Endothelial cell of umbilical vein (primary cell): ENCODE measurements at regions not wholly inside any gene's neighbourhood (a gene's known extent, or its start where the extent isn't known, plus 50 kb on each side); places are given as distances from the start of the nearest gene placed in this dataset.

Source experiments
- BruUV-seq: library from RNA; stranded (reverse); fragments of 400-500 nt; replicated peaks from 2 replicates; lab custom pipeline; 2021; lab: Mats Ljungman, UMichigan
- CTCF ChIA-PET: fragments of 300-600, 350-600 bp; sonication (Branson Sonifier 250); formaldehyde crosslinking; loops from one replicate; lab custom pipeline; 2021; ENCODE audit warnings: antibody characterized with exemption, inconsistent platforms; lab: Charles Lee
- POLR2A ChIA-PET: fragments of 300-600, 350-600 bp; sonication (Branson Sonifier 250); formaldehyde crosslinking; loops from one replicate; lab custom pipeline; 2021; ENCODE audit warnings: antibody characterized with exemption, inconsistent platforms; lab: Charles Lee
- DNase-seq: peaks from one replicate; pipeline ENCODE4 v3.0.0-alpha.2; 2011; ENCODE audit warnings: low read depth, low spot score
- FAIRE-seq: peaks from 2 replicates; lab custom pipeline; 2011; peaks lifted over from hg19 to GRCh38; lab: Jason Lieb, UNC
- H2AFZ ChIP-seq: 2 replicates; pipeline ENCODE4 v1.6.0; 2012; ENCODE audit warnings: low read depth, low read length, control low read depth, inconsistent platforms
- H3K27ac ChIP-seq: 2 replicates; pipeline ENCODE4 v1.5.1; 2011; ENCODE audit warnings: low read depth, mild to moderate bottlenecking, control low read depth, low read length, moderate library complexity; ENCODE audit not compliant: insufficient read depth
- H3K27me3 ChIP-seq, 2 experiments: 2 replicates each; pipeline versions ENCODE4 v1.6.0 to v1.6.1; 2011; ENCODE audit warnings: low read length in 2 of 2, mixed read lengths in 1 of 2; ENCODE audit not compliant: control insufficient read depth in 2 of 2, insufficient read depth in 2 of 2
- H3K36me3 ChIP-seq, 2 experiments: 2 replicates in 1 of 2; 3 replicates in 1 of 2; pipeline ENCODE4 v1.5.1; 2011; ENCODE audit warnings: low read length in 2 of 2, mild to moderate bottlenecking in 1 of 2, moderate library complexity in 1 of 2; ENCODE audit not compliant: control insufficient read depth in 2 of 2, insufficient read depth in 2 of 2; ENCODE audit errors: extremely low read depth in 1 of 2
- H3K4me1 ChIP-seq: 3 replicates; pipeline ENCODE4 v1.5.1; 2011; ENCODE audit warnings: mild to moderate bottlenecking, low read length; ENCODE audit not compliant: control insufficient read depth, insufficient read depth; ENCODE audit errors: extremely low read depth
- H3K4me2 ChIP-seq: 2 replicates; pipeline ENCODE4 v1.6.1; 2011; ENCODE audit warnings: low read length, control low read depth, mixed read lengths; ENCODE audit not compliant: insufficient read depth
- H3K4me3 ChIP-seq, 3 experiments: fragments of 200-600 bp in 1 of 3; sonication (generic), shearing (Covaris generic) in 1 of 3; replicated peaks in 1 of 3; 2 replicates each; pipeline ENCODE4 v1.5.1; 2011 to 2016; ENCODE audit warnings: control low read depth in 3 of 3, low read length in 3 of 3, mild to moderate bottlenecking in 2 of 3, inconsistent platforms in 1 of 3, low read depth in 1 of 3, moderate library complexity in 1 of 3; ENCODE audit not compliant: insufficient read depth in 1 of 3
- H3K79me2 ChIP-seq: 2 replicates; pipeline ENCODE4 v1.6.0; 2012; ENCODE audit warnings: low read length, inconsistent platforms; ENCODE audit not compliant: control insufficient read depth, insufficient read depth
- H3K9ac ChIP-seq: replicated peaks from 2 replicates; pipeline ENCODE3; 2011; ENCODE audit warnings: low read length, control low read depth; ENCODE audit not compliant: insufficient read depth; ENCODE audit errors: extremely low read depth
- H3K9me1 ChIP-seq: replicated peaks from 3 replicates; pipeline ENCODE4 v1.6.0; 2011; ENCODE audit warnings: mild to moderate bottlenecking, low read length; ENCODE audit not compliant: control insufficient read depth, insufficient read depth; ENCODE audit errors: extremely low read depth
- H3K9me3 ChIP-seq: replicated peaks from 2 replicates; pipeline ENCODE4 v1.5.1; 2012; ENCODE audit warnings: low read length, inconsistent platforms; ENCODE audit not compliant: control insufficient read depth, insufficient read depth
- H4K20me1 ChIP-seq: replicated peaks from 2 replicates; pipeline ENCODE3; 2011; ENCODE audit warnings: mild to moderate bottlenecking, low read length; ENCODE audit not compliant: control insufficient read depth, insufficient read depth; ENCODE audit errors: extremely low read depth
- EZH2 ChIP-seq: IDR thresholded peaks from 2 replicates; pipeline ENCODE4 v1.6.1; 2012; ENCODE audit warnings: borderline replicate concordance, low read depth, mild to moderate bottlenecking, moderate library complexity, low read length, inconsistent platforms; ENCODE audit not compliant: severe bottlenecking
- FOS ChIP-seq: IDR thresholded peaks from 2 replicates; pipeline ENCODE4 v1.6.1; 2011; ENCODE audit warnings: mild to moderate bottlenecking, low read length, moderate library complexity, borderline replicate concordance; ENCODE audit not compliant: insufficient read depth
- GATA2 ChIP-seq: IDR thresholded peaks from 2 replicates; pipeline ENCODE4 v1.7.0; 2011; ENCODE audit warnings: low read depth, mild to moderate bottlenecking, moderate library complexity, mixed read lengths, low read length; ENCODE audit not compliant: insufficient read length, insufficient read depth
- JUN ChIP-seq: IDR thresholded peaks from 2 replicates; pipeline ENCODE4 v1.6.1; 2011; ENCODE audit warnings: borderline replicate concordance, low read depth; ENCODE audit not compliant: insufficient read length, insufficient read depth
- MYC ChIP-seq: IDR thresholded peaks from one replicate; pipeline ENCODE4 v1.6.1; 2011; ENCODE audit warnings: mild to moderate bottlenecking, low read depth, low read length
- POLR2A ChIP-seq: IDR thresholded peaks from 2 replicates; pipeline ENCODE4 v1.6.1; 2012; ENCODE audit warnings: low read depth, mild to moderate bottlenecking, control low read depth, low read length
- POLR2AphosphoS5 ChIP-seq: IDR thresholded peaks from 2 replicates; pipeline ENCODE4 v1.6.1; 2012; ENCODE audit warnings: low read depth, mild to moderate bottlenecking, control low read depth, low read length, moderate library complexity; ENCODE audit not compliant: insufficient read depth
- dilution Hi-C: fragments of 300-500 bp; cut with MboI; formaldehyde crosslinking; loops from one replicate; pipeline ENCODE4 v1.15.0; 2019; ENCODE audit warnings: low sequenced_read_pairs; ENCODE audit not compliant: extremely low pct_ligation_motif_present
- intact Hi-C: fragments of 100-400 bp; cut with micrococcal nuclease; formaldehyde crosslinking; loops from one replicate; pipeline ENCODE4 v1.10.0; 2022
- TF ChIP-seq, protein P1 (sequence below): IDR thresholded peaks from 2 replicates; pipeline ENCODE4 v1.6.1; 2011; ENCODE audit not compliant: insufficient read depth, insufficient read length
- TF ChIP-seq, protein P2 (sequence below), 2 donors: IDR thresholded peaks; 1 replicate in 1 of 2; 2 replicates in 1 of 2; pipeline ENCODE4 v1.5.1; 2011; ENCODE audit warnings: low read length in 2 of 2, mild to moderate bottlenecking in 2 of 2, moderate library complexity in 2 of 2, control low read depth in 1 of 2, inconsistent platforms in 1 of 2, low read depth in 1 of 2; ENCODE audit not compliant: insufficient read depth in 1 of 2; ENCODE audit errors: extremely low read depth in 1 of 2

GRCh38 chr17:77437017-77437416 is 296.2 kb downstream of the SEC14L1 start:
- BruUV-seq, result no TSS peak
- no peaks in the 10 kb centered on the region for H4K20me1 ChIP-seq
- ChIA-PET CTCF (interaction anchor here (1.9 to 2.0 kb wide), 3 partner anchors 15 to 105 kb away, joined by 8 to 11 read pairs (median 8); no protein-coding TSS in a partner anchor), POLR2A (no interaction called here)
- TF ChIP-seq POLR2A (no peak), FOS (no peak), MYC (no peak), JUN (no peak), GATA2 (no peak), POLR2AphosphoS5 (no peak), EZH2 (no peak)
- TF ChIP-seq, protein P1, sequence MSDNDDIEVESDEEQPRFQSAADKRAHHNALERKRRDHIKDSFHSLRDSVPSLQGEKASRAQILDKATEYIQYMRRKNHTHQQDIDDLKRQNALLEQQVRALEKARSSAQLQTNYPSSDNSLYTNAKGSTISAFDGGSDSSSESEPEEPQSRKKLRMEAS, result no peak
- TF ChIP-seq, protein P2, sequence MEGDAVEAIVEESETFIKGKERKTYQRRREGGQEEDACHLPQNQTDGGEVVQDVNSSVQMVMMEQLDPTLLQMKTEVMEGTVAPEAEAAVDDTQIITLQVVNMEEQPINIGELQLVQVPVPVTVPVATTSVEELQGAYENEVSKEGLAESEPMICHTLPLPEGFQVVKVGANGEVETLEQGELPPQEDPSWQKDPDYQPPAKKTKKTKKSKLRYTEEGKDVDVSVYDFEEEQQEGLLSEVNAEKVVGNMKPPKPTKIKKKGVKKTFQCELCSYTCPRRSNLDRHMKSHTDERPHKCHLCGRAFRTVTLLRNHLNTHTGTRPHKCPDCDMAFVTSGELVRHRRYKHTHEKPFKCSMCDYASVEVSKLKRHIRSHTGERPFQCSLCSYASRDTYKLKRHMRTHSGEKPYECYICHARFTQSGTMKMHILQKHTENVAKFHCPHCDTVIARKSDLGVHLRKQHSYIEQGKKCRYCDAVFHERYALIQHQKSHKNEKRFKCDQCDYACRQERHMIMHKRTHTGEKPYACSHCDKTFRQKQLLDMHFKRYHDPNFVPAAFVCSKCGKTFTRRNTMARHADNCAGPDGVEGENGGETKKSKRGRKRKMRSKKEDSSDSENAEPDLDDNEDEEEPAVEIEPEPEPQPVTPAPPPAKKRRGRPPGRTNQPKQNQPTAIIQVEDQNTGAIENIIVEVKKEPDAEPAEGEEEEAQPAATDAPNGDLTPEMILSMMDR (IDR thresholded peaks at IDR 0.05; ENCODE audit: extremely low read depth in 1 of 2, insufficient read depth in 1 of 2, low read depth in 1 of 2, low read length in 2 of 2), result no peak
- H3K36me3 ChIP-seq, result no peaks in the 10 kb centered on the region
- no peak overlapping the region for H3K4me3 ChIP-seq
- H3K79me2 ChIP-seq, result no peaks in the 10 kb centered on the region
- dilution Hi-C loops (no loop called here), intact Hi-C loops (no loop called here)
- FAIRE-seq, result no peak
- H3K9ac ChIP-seq, result no peak overlapping the region
- no peak overlapping the region for H3K27ac ChIP-seq
- no peaks in the 10 kb centered on the region for H3K27me3 ChIP-seq
- H3K9me3 ChIP-seq, result no peaks in the 10 kb centered on the region
- H3K4me1 ChIP-seq, result peaks cover 13% of the 10 kb centered on the region
- no peak overlapping the region for H2AFZ ChIP-seq
- H3K4me2 ChIP-seq, result no peak overlapping the region
- no peak for DNase-seq
- H3K9me1 ChIP-seq, result no peaks in the 10 kb centered on the region
